HepG2 (cell line): ENCODE measurements at regions not wholly inside any gene's neighbourhood (a gene's known extent, or its start where the extent isn't known, plus 50 kb on each side); places are given as distances from the start of the nearest gene placed in this dataset.

ENCODE experiments used
- ATAC-seq: fragments of 200-7000 bp; cut with Tn5 transposase; 3 replicates; pipeline ENCODE4 v1.9.1; 2020; ENCODE audit warnings: mild to moderate bottlenecking, moderate library complexity
- BruUV-seq: library from RNA; stranded (reverse); fragments of 400-500 nt; replicated peaks from 2 replicates; lab custom pipeline; 2021; lab: Mats Ljungman, UMichigan
- CTCF ChIA-PET: fragments of 300-600 bp; formaldehyde crosslinking; extraction: SDS; loops from one replicate; lab custom pipeline; 2021; ENCODE audit warnings: low total read pairs, inconsistent platforms, low intra/inter-chr PET ratio; lab: Yijun Ruan, JAX
- POLR2A ChIA-PET: fragments of 350-600 bp; sonication (Branson Sonifier 250); formaldehyde crosslinking; loops from one replicate; lab custom pipeline; 2020; ENCODE audit warnings: antibody characterized with exemption, inconsistent platforms; lab: Yijun Ruan, JAX
- DNase-seq: peaks from one replicate; pipeline ENCODE4 v3.0.0-alpha.2; 2015; ENCODE audit warnings: low spot score
- FAIRE-seq: peaks from 3 replicates; lab custom pipeline; 2011; peaks lifted over from hg19 to GRCh38; lab: Jason Lieb, UNC
- H2AFZ ChIP-seq: one replicate; pipeline ENCODE4 v1.6.1; 2011; ENCODE audit warnings: low read length, inconsistent platforms
- H3K27ac ChIP-seq: fragments of 300-600 bp; 3 replicates; pipeline ENCODE4 v1.8.0; 2011; ENCODE audit warnings: mixed run types, mild to moderate bottlenecking, mixed read lengths, low read length, inconsistent platforms; ENCODE audit not compliant: insufficient read depth; ENCODE audit errors: extremely low read length
- H3K27me3 ChIP-seq, 2 experiments: fragments of 200-600 bp in 1 of 2; 2 replicates in 1 of 2; 3 replicates in 1 of 2; pipeline versions ENCODE4 v1.6.0 to v1.8.0; 2011; ENCODE audit warnings: low read length in 2 of 2, mild to moderate bottlenecking in 2 of 2, moderate library complexity in 2 of 2, inconsistent platforms in 1 of 2; ENCODE audit not compliant: insufficient read depth in 2 of 2, control insufficient read depth in 1 of 2
- H3K36me3 ChIP-seq, 2 experiments: fragments of 200-600 bp in 1 of 2; replicated peaks in 1 of 2; 2 replicates in 1 of 2; 3 replicates in 1 of 2; pipeline versions ENCODE4 v1.5.1 to v1.8.0; 2011; ENCODE audit warnings: low read length in 2 of 2, inconsistent platforms in 1 of 2; ENCODE audit not compliant: insufficient read depth in 2 of 2, control insufficient read depth in 1 of 2
- H3K4me1 ChIP-seq: 2 replicates; pipeline ENCODE4 v1.5.1; 2012; ENCODE audit warnings: low read length, inconsistent platforms; ENCODE audit not compliant: insufficient read depth
- H3K4me2 ChIP-seq: 2 replicates; pipeline ENCODE4 v1.6.0; 2011; ENCODE audit warnings: low read depth, low read length, inconsistent platforms
- H3K4me3 ChIP-seq, 3 experiments: fragments of 200-600 bp in 1 of 3; sonication (generic), shearing (Covaris generic) in 1 of 3; replicated peaks in 1 of 3; 2 replicates each; pipeline ENCODE4 v1.5.1; 2011 to 2016; ENCODE audit warnings: low read length in 3 of 3, inconsistent platforms in 2 of 3, low read depth in 2 of 3, mild to moderate bottlenecking in 2 of 3, control low read depth in 1 of 3, mixed read lengths in 1 of 3; ENCODE audit not compliant: insufficient read depth in 1 of 3
- H3K79me2 ChIP-seq: one replicate; pipeline ENCODE4 v1.6.1; 2011; ENCODE audit warnings: low read length, inconsistent platforms; ENCODE audit not compliant: insufficient read depth
- H3K9ac ChIP-seq: 2 replicates; pipeline ENCODE4 v1.6.0; 2011; ENCODE audit warnings: mild to moderate bottlenecking, low read depth, low read length, inconsistent platforms; ENCODE audit not compliant: insufficient read depth
- H3K9me3 ChIP-seq: 2 replicates; pipeline ENCODE4 v1.5.1; 2012; ENCODE audit warnings: mild to moderate bottlenecking, low read length
- H4K20me1 ChIP-seq: 2 replicates; pipeline ENCODE4 v1.6.0; 2011; ENCODE audit warnings: inconsistent platforms, mild to moderate bottlenecking, low read length, moderate library complexity; ENCODE audit not compliant: insufficient read depth
- ADNP ChIP-seq: sonication (generic); formaldehyde crosslinking; IDR thresholded peaks from 2 replicates; pipeline ENCODE4 v1.4.0; 2020; ENCODE audit warnings: missing genetic modification reagents
- AKNA ChIP-seq: sonication (generic); formaldehyde crosslinking; IDR thresholded peaks from 2 replicates; pipeline ENCODE4 v1.4.0; 2020; ENCODE audit warnings: missing genetic modification reagents, borderline replicate concordance
- CC2D1A ChIP-seq: sonication (generic); formaldehyde crosslinking; IDR thresholded peaks from 2 replicates; pipeline ENCODE4 v1.8.1; 2023; ENCODE audit warnings: mild to moderate bottlenecking, missing genetic modification reagents
- FOXM1 ChIP-seq: sonication (generic); formaldehyde crosslinking; IDR thresholded peaks from 2 replicates; pipeline ENCODE4 v1.5.0; 2020; ENCODE audit warnings: missing genetic modification reagents
- GPN1 ChIP-seq: sonication (generic); formaldehyde crosslinking; IDR thresholded peaks from 2 replicates; pipeline ENCODE4 v1.5.1; 2020; ENCODE audit warnings: missing genetic modification reagents, borderline replicate concordance
- MTF2 ChIP-seq: sonication (generic); formaldehyde crosslinking; IDR thresholded peaks from 2 replicates; pipeline ENCODE4 v1.5.0; 2020; ENCODE audit warnings: missing genetic modification reagents, borderline replicate concordance
- MYPOP ChIP-seq: sonication (generic); formaldehyde crosslinking; IDR thresholded peaks from 2 replicates; pipeline ENCODE4 v1.8.1; 2023; ENCODE audit warnings: mild to moderate bottlenecking, moderate library complexity, missing genetic modification reagents
- NCOA1 ChIP-seq: sonication (generic); formaldehyde crosslinking; IDR thresholded peaks from 2 replicates; pipeline ENCODE4 v1.9.0; 2021; ENCODE audit warnings: missing genetic modification reagents
- SMAD3 ChIP-seq: sonication (generic); formaldehyde crosslinking; IDR thresholded peaks from 2 replicates; pipeline ENCODE4 v1.4.0; 2020; ENCODE audit warnings: missing genetic modification reagents
- ZBTB8A ChIP-seq: sonication (generic); formaldehyde crosslinking; IDR thresholded peaks from 2 replicates; pipeline ENCODE4 v1.4.0; 2020; ENCODE audit warnings: mild to moderate bottlenecking, low read depth, missing genetic modification reagents, borderline replicate concordance
- WGBS: methylation state at CpG from one replicate; pipeline ENCODE4 v1.1.6; 2017; ENCODE audit warnings: low lambda C conversion rate; 5-methylcytosine and 5-hydroxymethylcytosine counted together
- in situ Hi-C: cut with HindIII; loops from 2 replicates; pipeline ENCODE4 v1.10.0; 2017; ENCODE audit warnings: low pct_unique_long_range_greater_than_20kb; ENCODE audit not compliant: extremely low pct_ligation_motif_present
- intact Hi-C: fragments of 100-400 bp; cut with micrococcal nuclease; formaldehyde crosslinking; loops from one replicate; pipeline ENCODE4 v1.10.0; 2022; ENCODE audit not compliant: unreplicated experiment

- no peaks in the 10 kb centered on the region for H3K9me3 ChIP-seq
- TF ChIP-seq MYPOP (CRISPR knock-in tag) (no peak), SMAD3 (CRISPR knock-in tag) (no peak), CC2D1A (no peak), MTF2 (CRISPR knock-in tag) (no peak), GPN1 (CRISPR knock-in tag) (no peak), ADNP (CRISPR knock-in tag) (no peak), NCOA1 (no peak), AKNA (CRISPR knock-in tag) (no peak), ZBTB8A (CRISPR knock-in tag) (no peak), FOXM1 (CRISPR knock-in tag) (no peak)
- no peak overlapping the region for H2AFZ ChIP-seq
- H4K20me1 ChIP-seq, result no peaks in the 10 kb centered on the region
- no TSS peak for BruUV-seq
- no peak overlapping the region for H3K4me2 ChIP-seq
- ATAC-seq (no peak), DNase-seq (no peak), FAIRE-seq (no peak)
- H3K79me2 ChIP-seq, result no peaks in the 10 kb centered on the region
- H3K9ac ChIP-seq, result no peak overlapping the region
- 41% methylated on average over 4 of the region's 4 CpGs for WGBS
- ChIA-PET CTCF (no interaction called here), POLR2A (no interaction called here)
- H3K4me3 ChIP-seq, result no peak overlapping the region
- H3K4me1 ChIP-seq, result no peaks in the 10 kb centered on the region
- no peaks in the 10 kb centered on the region for H3K36me3 ChIP-seq
- in situ Hi-C loops, result no loop called here
- intact Hi-C loops, result no loop called here
- H3K27ac ChIP-seq, result no peak overlapping the region
- peaks cover 0 to 3% of the 10 kb centered on the region in 2 experiments; a peak in 1 of 5 replicates for H3K27me3 ChIP-seq
Measured at GRCh38 chr2:118582058-118582457, 265.4 kb downstream of the EN1 start.
